DMS153 treated with DMSO at 0.1 percent for 48 hours (cell line): ENCODE measurements at regions not wholly inside any gene's neighbourhood (a gene's known extent, or its start where the extent isn't known, plus 50 kb on each side); places are given as distances from the start of the nearest gene placed in this dataset.

Experiments
- DNase-seq: peaks from one replicate; lab custom pipeline; 2025; ENCODE audit not compliant: unreplicated experiment; lab: John Stamatoyannopoulos, UW

- DNase-seq, result no peak
Observed at GRCh38 chr4:58711039-58711438, 1600.9 kb upstream of the IGFBP7 start.

DNA sequence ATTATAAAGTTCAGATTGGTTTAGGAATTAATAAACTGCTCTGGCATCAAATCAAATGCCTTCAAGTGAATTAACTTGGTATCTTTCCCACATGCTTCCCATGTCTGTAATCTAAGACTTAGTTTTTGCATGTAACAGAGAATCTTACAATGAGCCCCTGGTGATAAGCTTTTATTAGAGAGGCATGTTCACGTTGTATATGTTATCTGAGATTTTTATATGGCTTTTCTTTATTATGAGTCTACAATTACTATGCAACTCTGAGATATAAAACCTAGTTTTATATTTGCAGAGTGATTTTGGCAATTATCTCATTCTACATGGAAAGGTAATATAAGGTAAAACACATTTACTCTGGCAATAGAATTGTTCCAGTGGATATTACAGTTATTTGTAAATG lies 1578.4 kb upstream of the IGFBP7 start:
- DNase-seq, result no peak

DNA sequence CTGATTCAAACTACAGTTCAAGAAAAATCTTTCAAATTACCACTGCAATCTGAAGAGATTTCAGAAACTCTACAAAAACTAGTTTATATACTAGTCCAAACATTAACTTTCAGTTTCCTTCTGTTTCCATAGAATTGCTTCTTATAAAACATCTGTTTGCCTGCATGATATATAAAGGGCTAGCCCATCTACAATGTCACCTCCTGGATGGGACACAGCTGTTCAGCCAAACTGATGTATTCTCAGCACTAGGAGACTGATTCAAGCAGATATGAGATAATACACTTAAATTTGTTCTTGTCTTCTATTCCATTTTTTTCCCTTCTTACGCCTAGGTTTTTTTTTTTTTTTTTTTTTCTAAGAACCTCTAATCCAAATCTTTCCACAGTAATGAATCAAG lies 1569.7 kb upstream of the IGFBP7 start:
- no peak for DNase-seq

DNA sequence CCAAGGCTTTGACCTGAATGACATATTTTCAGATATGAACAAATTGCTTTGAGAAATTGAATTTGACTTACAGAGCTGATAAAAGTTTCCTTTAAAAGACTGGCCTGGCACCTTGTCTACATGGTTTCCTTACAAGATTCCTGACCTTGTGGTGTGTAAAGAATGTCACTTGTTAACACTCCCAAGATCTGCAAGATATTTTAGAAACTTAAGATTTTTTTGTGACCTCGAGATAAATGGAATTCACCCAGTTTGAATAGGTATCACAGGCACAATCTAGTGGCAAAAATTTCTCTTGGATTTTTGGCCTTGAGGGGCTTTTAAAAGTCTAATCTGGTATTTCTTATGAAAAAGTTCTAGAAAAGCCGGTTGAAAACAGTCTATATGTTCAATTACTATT lies 1568.9 kb upstream of the IGFBP7 start:
- no peak for DNase-seq

GRCh38 chr4:58669783-58670182 lies 1559.6 kb upstream of the IGFBP7 start:
- no peak for DNase-seq

DNA sequence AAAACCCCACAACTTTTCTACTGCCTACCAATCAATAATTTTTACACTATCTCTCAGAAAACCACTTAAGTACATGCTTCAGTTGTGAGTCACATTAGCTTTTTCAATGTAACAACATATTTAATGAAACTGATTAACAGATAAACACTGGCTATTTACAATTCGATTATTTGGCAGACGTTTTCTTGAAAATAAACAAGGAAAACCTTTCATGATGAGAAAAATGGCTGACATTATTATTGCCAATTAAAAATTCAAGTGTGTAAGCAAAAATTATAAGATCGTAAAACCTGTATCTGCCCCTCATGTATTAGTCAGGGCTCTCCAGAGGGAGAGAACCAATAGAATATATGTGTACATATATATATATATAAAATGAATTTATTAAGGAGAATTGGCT lies 1555.5 kb upstream of the IGFBP7 start:
- no peak for DNase-seq

- no peak for DNase-seq
Observed at GRCh38 chr4:58658701-58659100, 1548.5 kb upstream of the IGFBP7 start.

DNA sequence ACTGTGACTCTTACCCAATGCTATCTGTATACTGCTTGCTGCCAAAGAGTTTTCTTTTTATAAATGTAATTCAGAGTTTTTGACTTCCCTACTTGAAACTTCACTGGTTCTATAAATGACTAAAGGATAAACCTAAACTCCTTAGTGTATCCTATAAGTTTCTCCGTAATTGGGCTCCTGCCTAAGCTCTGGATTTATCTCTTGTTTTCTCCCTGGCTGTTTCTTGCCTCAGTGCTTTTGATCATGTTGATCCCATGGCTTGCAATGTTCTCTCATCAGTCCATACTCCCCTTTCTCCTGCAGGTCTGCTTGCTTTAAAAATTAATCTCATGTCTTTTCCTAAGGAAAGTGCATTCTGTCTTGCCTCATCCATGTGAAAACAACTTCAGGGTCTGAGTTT lies 1543.1 kb upstream of the IGFBP7 start:
- no peak for DNase-seq

- no peak for DNase-seq
Observed at GRCh38 chr4:58649226-58649625, 1539.0 kb upstream of the IGFBP7 start.

- DNase-seq, result no peak
Observed at GRCh38 chr4:58646126-58646525, 1535.9 kb upstream of the IGFBP7 start.

DNA sequence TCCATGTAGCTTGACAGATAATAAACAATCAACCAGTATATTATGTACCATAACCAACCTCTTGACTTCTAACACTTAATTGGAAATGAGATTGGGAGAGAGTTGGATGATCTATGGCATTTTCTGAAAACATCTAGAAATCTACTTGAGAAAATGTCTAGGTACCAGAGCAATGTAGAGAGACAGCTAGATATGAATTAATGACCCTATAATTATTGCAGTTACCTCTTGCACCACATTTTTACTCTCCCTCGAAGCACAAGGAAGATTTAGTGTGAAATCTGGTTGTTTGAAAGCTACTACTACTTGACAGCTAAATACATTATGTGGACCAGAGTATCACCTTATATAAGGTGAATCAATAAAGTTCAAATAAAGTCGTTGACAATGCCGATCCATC lies 1534.4 kb upstream of the IGFBP7 start:
- no peak for DNase-seq

GRCh38 chr4:58636381-58636780 lies 1526.2 kb upstream of the IGFBP7 start:
- no peak for DNase-seq

GRCh38 chr4:58617226-58617625 lies 1507.0 kb upstream of the IGFBP7 start:
- DNase-seq, result no peak

- no peak for DNase-seq
Observed at GRCh38 chr4:58611012-58611411, 1500.8 kb upstream of the IGFBP7 start.

- no peak for DNase-seq
Observed at GRCh38 chr4:58606303-58606702, 1496.1 kb upstream of the IGFBP7 start.

GRCh38 chr4:58603951-58604350 lies 1493.8 kb upstream of the IGFBP7 start:
- no peak for DNase-seq

GRCh38 chr4:58602731-58603359 lies 1492.7 kb upstream of the IGFBP7 start:
- no peak for DNase-seq

DNA sequence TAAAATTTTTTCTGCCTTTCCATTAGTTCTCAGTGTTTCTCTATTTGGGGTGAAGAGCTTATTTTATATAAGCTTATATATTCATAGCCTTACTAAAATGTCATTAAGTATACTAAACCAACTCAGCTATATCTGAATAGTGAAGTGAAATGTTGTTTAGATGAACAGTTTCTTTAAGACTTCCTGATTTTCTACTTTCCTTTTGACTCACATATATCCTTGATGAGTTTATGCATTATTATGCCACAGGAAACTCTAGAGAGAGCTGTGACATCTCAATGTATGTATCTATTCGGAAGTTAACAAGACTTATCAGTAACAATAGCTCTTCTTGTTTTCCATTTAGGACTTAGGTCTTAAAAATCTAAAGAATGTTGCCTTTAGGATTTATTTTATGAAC lies 1491.8 kb upstream of the IGFBP7 start:
- DNase-seq, result no peak

GRCh38 chr4:58600290-58600689 lies 1490.1 kb upstream of the IGFBP7 start:
- no peak for DNase-seq

DNA sequence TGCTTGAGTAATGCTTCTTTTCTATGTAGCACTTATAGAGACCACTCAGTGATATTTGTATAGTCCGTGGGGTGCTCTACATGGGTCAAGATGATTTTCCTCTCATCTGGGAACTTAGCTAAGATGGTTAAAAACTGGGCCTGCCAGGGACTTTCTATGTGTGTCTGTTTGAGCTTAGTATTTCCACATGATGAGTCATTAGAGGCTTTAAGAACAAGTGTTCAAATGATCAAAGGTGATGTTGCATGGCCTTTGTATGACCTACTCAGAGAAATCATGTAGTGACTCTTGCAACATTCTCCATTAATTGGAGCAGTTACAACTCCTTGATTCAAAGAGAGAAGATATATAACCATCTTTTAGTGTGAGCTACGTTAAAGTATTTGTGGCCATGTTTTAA lies 1480.5 kb upstream of the IGFBP7 start:
- DNase-seq, result no peak

GRCh38 chr4:58587856-58588255 lies 1477.7 kb upstream of the IGFBP7 start:
- no peak for DNase-seq

- DNase-seq, result no peak
Observed at GRCh38 chr4:58566260-58566659, 1456.1 kb upstream of the IGFBP7 start.

DNA sequence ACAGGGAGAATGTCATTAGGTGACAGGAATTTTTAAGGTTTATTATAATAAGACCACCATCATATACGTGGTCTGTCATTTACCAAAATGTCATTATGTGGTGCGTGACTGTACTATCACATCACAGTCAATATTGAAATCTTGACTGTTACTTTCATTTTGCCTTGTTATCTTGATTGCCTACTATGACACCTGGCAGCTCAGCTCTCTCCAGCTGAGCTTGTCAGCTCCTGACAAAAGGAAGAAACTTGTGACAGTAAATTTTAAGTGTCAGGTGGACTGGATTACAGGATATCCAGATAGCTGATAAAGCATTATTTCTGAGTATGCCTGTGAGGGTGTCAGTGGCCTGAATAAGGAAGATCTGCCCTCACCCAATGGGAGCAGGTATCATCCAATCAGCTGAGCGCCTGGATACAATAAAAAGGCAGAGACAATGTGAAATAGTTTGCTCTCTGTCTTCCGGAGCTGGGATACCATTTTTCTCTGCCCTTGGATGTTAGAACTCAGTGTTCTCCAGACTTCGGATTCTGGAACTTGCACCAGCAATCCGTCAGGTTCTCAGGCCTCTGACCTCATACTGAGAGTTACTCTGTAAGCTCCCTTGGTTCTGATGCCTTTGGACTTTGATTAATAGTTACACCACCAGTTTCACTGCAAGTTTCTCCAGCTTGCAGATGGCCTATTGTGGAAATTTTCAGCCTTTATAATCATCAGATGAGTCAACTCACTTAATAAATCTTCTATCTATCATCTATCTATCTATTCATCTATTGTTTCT lies 1454.7 kb upstream of the IGFBP7 start:
- DNase-seq, result no peak
